ENCODE measurements at regions not wholly inside any gene's neighbourhood (a gene's known extent, or its start where the extent isn't known, plus 50 kb on each side); places are given as distances from the start of the nearest gene placed in this dataset.

GRCh38 chr5:98454407-98454806 is 319.1 kb upstream of the RGMB start:
- TF ChIP-seq ZBTB8A (tag by site-specific recombination; IDR thresholded peaks at IDR 0.05) = no peak
- no peak for TF ChIP-seq ZIC2 (tag by site-specific recombination; IDR thresholded peaks at IDR 0.05)
